Keratinocyte (primary cell): ENCODE measurements at regions not wholly inside any gene's neighbourhood (a gene's known extent, or its start where the extent isn't known, plus 50 kb on each side); places are given as distances from the start of the nearest gene placed in this dataset.

ENCODE experiments used
- DNase-seq: peaks from one replicate; pipeline ENCODE4 v3.0.0-alpha.2; 2011; ENCODE audit warnings: low read depth, missing footprints, low spot score
- FAIRE-seq: peaks from 2 replicates; lab custom pipeline; 2011; peaks lifted over from hg19 to GRCh38; lab: Jason Lieb, UNC
- H2AFZ ChIP-seq: 2 replicates; pipeline ENCODE4 v1.6.0; 2012; ENCODE audit warnings: low read length, control low read depth, inconsistent platforms; ENCODE audit not compliant: control insufficient read depth
- H3K27ac ChIP-seq: 2 replicates; pipeline ENCODE4 v1.5.1; 2011; ENCODE audit warnings: low read length; ENCODE audit not compliant: control insufficient read depth, insufficient read depth
- H3K27me3 ChIP-seq: 3 replicates; pipeline ENCODE4 v1.6.0; 2011; ENCODE audit warnings: low read length; ENCODE audit not compliant: control insufficient read depth, insufficient read depth; ENCODE audit errors: extremely low read depth
- H3K36me3 ChIP-seq, 2 experiments: 2 replicates in 1 of 2; 3 replicates in 1 of 2; pipeline ENCODE4 v1.5.1; 2011; ENCODE audit warnings: low read length in 2 of 2, mild to moderate bottlenecking in 1 of 2; ENCODE audit not compliant: control insufficient read depth in 2 of 2, insufficient read depth in 2 of 2; ENCODE audit errors: extremely low read depth in 1 of 2
- H3K4me1 ChIP-seq: 3 replicates; pipeline ENCODE4 v1.5.1; 2011; ENCODE audit warnings: low read length; ENCODE audit not compliant: control insufficient read depth, insufficient read depth; ENCODE audit errors: extremely low read depth
- H3K4me2 ChIP-seq: 3 replicates; pipeline ENCODE4 v1.6.0; 2011; ENCODE audit warnings: low read depth, low read length; ENCODE audit not compliant: control insufficient read depth, insufficient read depth; ENCODE audit errors: extremely low read depth
- H3K4me3 ChIP-seq, 3 experiments: fragments of 200-600 bp in 1 of 3; sonication (generic) in 1 of 3; 2 replicates in 2 of 3; 3 replicates in 1 of 3; pipeline ENCODE4 v1.5.1; 2011 to 2016; ENCODE audit warnings: low read length in 3 of 3, mild to moderate bottlenecking in 3 of 3, control low read depth in 2 of 3, inconsistent platforms in 1 of 3, low read depth in 1 of 3, mixed read lengths in 1 of 3, mixed run types in 1 of 3, moderate library complexity in 1 of 3; ENCODE audit not compliant: control insufficient read depth in 2 of 3, insufficient read depth in 2 of 3; ENCODE audit errors: extremely low read depth in 1 of 3
- H3K79me2 ChIP-seq: 2 replicates; pipeline ENCODE4 v1.6.0; 2012; ENCODE audit warnings: low read length; ENCODE audit not compliant: control insufficient read depth, insufficient read depth
- H3K9ac ChIP-seq: 3 replicates; pipeline ENCODE4 v1.6.0; 2011; ENCODE audit warnings: low read length; ENCODE audit not compliant: control insufficient read depth, insufficient read depth; ENCODE audit errors: extremely low read depth
- H3K9me1 ChIP-seq: 3 replicates; pipeline ENCODE4 v1.6.0; 2011; ENCODE audit warnings: low read length; ENCODE audit not compliant: control insufficient read depth, insufficient read depth; ENCODE audit errors: extremely low read depth
- H3K9me3 ChIP-seq: 2 replicates; pipeline ENCODE4 v1.5.1; 2012; ENCODE audit warnings: low read depth, low read length; ENCODE audit not compliant: control insufficient read depth
- H4K20me1 ChIP-seq: 3 replicates; pipeline ENCODE4 v1.6.0; 2011; ENCODE audit warnings: low read length; ENCODE audit not compliant: control insufficient read depth, insufficient read depth; ENCODE audit errors: extremely low read depth
- CTCF ChIP-seq, 3 experiments: IDR thresholded peaks in 1 of 3; conservative IDR thresholded peaks in 1 of 3; optimal IDR thresholded peaks in 1 of 3; 2 replicates in 2 of 3; 3 replicates in 1 of 3; pipeline versions ENCODE3 to v1.5.1; 2011; ENCODE audit warnings: low read length in 3 of 3, mild to moderate bottlenecking in 3 of 3, moderate library complexity in 2 of 3, control low read depth in 1 of 3, inconsistent platforms in 1 of 3; ENCODE audit not compliant: insufficient read depth in 2 of 3; ENCODE audit errors: extremely low read depth in 1 of 3
- EZH2 ChIP-seq: IDR thresholded peaks from one replicate; pipeline ENCODE4 v1.6.1; 2012; ENCODE audit warnings: inconsistent platforms, mild to moderate bottlenecking, low read length, moderate library complexity
- dilution Hi-C: fragments of 300-500 bp; cut with MboI; formaldehyde crosslinking; loops from one replicate; pipeline ENCODE4 v1.7.0; 2020; ENCODE audit warnings: low sequenced_read_pairs; ENCODE audit not compliant: extremely low pct_ligation_motif_present

- no peaks in the 10 kb centered on the region for H3K27me3 ChIP-seq
- no peak overlapping the region for H3K4me2 ChIP-seq
- dilution Hi-C loops: no loop called here
- FAIRE-seq (no peak), DNase-seq (no peak)
- no peak for TF ChIP-seq EZH2
- no peak for TF ChIP-seq CTCF (optimal IDR thresholded peaks at IDR 0.05 in 1 of 3, IDR thresholded peaks at IDR 0.05 in 1 of 3, conservative IDR thresholded peaks at IDR 0.05 in 1 of 3; ENCODE audit: extremely low read depth in 1 of 3, insufficient read depth in 2 of 3, low read length in 3 of 3)
- H3K9me3 ChIP-seq: no peaks in the 10 kb centered on the region
- no peaks in the 10 kb centered on the region for H3K36me3 ChIP-seq
- no peak overlapping the region for H3K27ac ChIP-seq
- no peak overlapping the region for H3K9ac ChIP-seq
- H3K4me1 ChIP-seq: no peaks in the 10 kb centered on the region
- H2AFZ ChIP-seq: no peak overlapping the region
- no peak overlapping the region for H3K4me3 ChIP-seq
- no peaks in the 10 kb centered on the region for H3K9me1 ChIP-seq
- no peaks in the 10 kb centered on the region for H3K79me2 ChIP-seq
- H4K20me1 ChIP-seq: no peaks in the 10 kb centered on the region
Measured at GRCh38 chr2:59413751-59414570, 1139.5 kb downstream of the BCL11A start.

GRCh38 chr2:59399126-59399525 is 1154.3 kb downstream of the BCL11A start:
- Histone ChIP-seq H4K20me1 (no peaks in the 10 kb centered on the region), H3K9me1 (no peaks in the 10 kb centered on the region), H3K4me2 (no peak overlapping the region), H3K27me3 (no peaks in the 10 kb centered on the region), H2AFZ (no peak overlapping the region), H3K9me3 (no peaks in the 10 kb centered on the region), H3K4me3 (no peak overlapping the region), H3K36me3 (no peaks in the 10 kb centered on the region), H3K79me2 (no peaks in the 10 kb centered on the region), H3K9ac (no peak overlapping the region), H3K4me1 (no peaks in the 10 kb centered on the region), H3K27ac (no peak overlapping the region)
- no peak for DNase-seq
- dilution Hi-C loops: no loop called here
- FAIRE-seq: no peak
- TF ChIP-seq EZH2 (no peak), CTCF (optimal IDR thresholded peaks at IDR 0.05 in 1 of 3, IDR thresholded peaks at IDR 0.05 in 1 of 3, conservative IDR thresholded peaks at IDR 0.05 in 1 of 3; ENCODE audit: extremely low read depth in 1 of 3, insufficient read depth in 2 of 3, low read length in 3 of 3) (no peak)
